HL-60 (cell line): ENCODE measurements at regions not wholly inside any gene's neighbourhood (a gene's known extent, or its start where the extent isn't known, plus 50 kb on each side); places are given as distances from the start of the nearest gene placed in this dataset.

Experiments used
- CTCF ChIP-seq: IDR thresholded peaks from one replicate; pipeline ENCODE4 v1.5.1; 2011; ENCODE audit warnings: low read length, control low read depth, inconsistent platforms; ENCODE audit not compliant: insufficient read depth
- GABPA ChIP-seq: IDR thresholded peaks from 2 replicates; pipeline ENCODE4 v1.6.1; 2012; ENCODE audit warnings: low read depth
- POLR2AphosphoS5 ChIP-seq: IDR thresholded peaks from 2 replicates; pipeline ENCODE4 v1.6.1; 2012; ENCODE audit warnings: low read depth
- REST ChIP-seq: IDR thresholded peaks from 2 replicates; pipeline ENCODE4 v1.6.1; 2012; ENCODE audit warnings: low read depth; ENCODE audit not compliant: insufficient replicate concordance
- SPI1 ChIP-seq: IDR thresholded peaks from 2 replicates; pipeline ENCODE4 v1.6.1; 2012; ENCODE audit warnings: low read depth, mild to moderate bottlenecking, borderline replicate concordance

DNA sequence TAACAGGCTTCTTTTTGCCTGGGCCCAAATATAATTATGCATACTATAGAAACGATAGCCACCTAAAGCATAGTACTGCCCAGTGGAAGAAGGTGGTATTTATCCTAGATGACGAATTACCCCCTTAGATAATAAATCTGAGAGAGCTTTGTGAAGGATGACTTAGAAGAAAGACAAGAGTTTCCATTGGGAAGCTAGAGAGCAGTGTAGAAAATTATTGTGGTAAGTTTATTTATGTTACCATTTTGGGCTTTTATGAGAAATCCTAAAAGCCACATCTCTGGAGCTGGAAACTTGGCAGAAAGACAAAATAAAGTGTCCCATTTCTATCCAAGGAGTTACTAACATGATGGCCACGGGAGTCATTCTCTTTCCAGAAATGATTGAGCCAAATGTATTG is 172.0 kb upstream of the SEMA6A start:
- TF ChIP-seq POLR2AphosphoS5 = no peak
- no peak for TF ChIP-seq CTCF
- no peak for TF ChIP-seq SPI1
- TF ChIP-seq REST = no peak
- no peak for TF ChIP-seq GABPA
